ENCODE measurements at regions not wholly inside any gene's neighbourhood (a gene's known extent, or its start where the extent isn't known, plus 50 kb on each side); places are given as distances from the start of the nearest gene placed in this dataset.
"Not testable (repeated sequence)": the region's sequence is repeated elsewhere in the genome, so short reads cannot be mapped to it uniquely, and the experiment has no call there.

- DNase-seq (ENCODE audit: low spot score), result no peak
Measured at GRCh38 chr1:234957330-234958065, 171.1 kb downstream of the TOMM20 start.

- no peak for DNase-seq (ENCODE audit: low spot score)
Measured at GRCh38 chr1:234956821-234957329, 171.8 kb downstream of the TOMM20 start.

GRCh38 chr1:234955107-234955731 is 173.4 kb downstream of the TOMM20 start:
- no peak for DNase-seq (ENCODE audit: low spot score)

- no peak for DNase-seq (ENCODE audit: low spot score)
Measured at GRCh38 chr1:234954613-234955012, 174.0 kb downstream of the TOMM20 start.

GRCh38 chr1:234953655-234954405 is 174.8 kb downstream of the TOMM20 start:
- no peak for DNase-seq (ENCODE audit: low spot score)

- DNase-seq (ENCODE audit: low spot score), result no peak
Measured at GRCh38 chr1:234950598-234950997, 178.0 kb downstream of the TOMM20 start.

- not testable (repeated sequence) for DNase-seq (ENCODE audit: low spot score)
Measured at GRCh38 chr1:234949528-234949927, 179.1 kb downstream of the TOMM20 start.

- no peak for DNase-seq (ENCODE audit: low spot score)
Measured at GRCh38 chr1:234944439-234945344, 183.9 kb downstream of the TOMM20 start.

GRCh38 chr1:234943836-234944402 is 184.7 kb downstream of the TOMM20 start:
- no peak for DNase-seq (ENCODE audit: low spot score)

- DNase-seq (ENCODE audit: low spot score), result no peak
Measured at GRCh38 chr1:234942879-234943506, 185.6 kb downstream of the TOMM20 start.

- DNase-seq (ENCODE audit: low spot score), result no peak
Measured at GRCh38 chr1:234942012-234942332, 186.7 kb downstream of the TOMM20 start.

GRCh38 chr1:234941321-234942011 is 187.2 kb downstream of the TOMM20 start:
- no peak for DNase-seq (ENCODE audit: low spot score)

- DNase-seq (ENCODE audit: low spot score), result no peak
Measured at GRCh38 chr1:234940841-234941240, 187.8 kb downstream of the TOMM20 start.

- DNase-seq (ENCODE audit: low spot score), result no peak
Measured at GRCh38 chr1:234938924-234939323, 189.7 kb downstream of the TOMM20 start.

GRCh38 chr1:234938135-234938534 is 190.5 kb downstream of the TOMM20 start:
- DNase-seq (ENCODE audit: low spot score), result no peak

GRCh38 chr1:234936612-234937389 is 191.8 kb downstream of the TOMM20 start:
- DNase-seq (ENCODE audit: low spot score), result no peak

- DNase-seq (ENCODE audit: low spot score), result no peak
Measured at GRCh38 chr1:234934611-234935033, 194.0 kb downstream of the TOMM20 start.

- no peak for DNase-seq (ENCODE audit: low spot score)
Measured at GRCh38 chr1:234933475-234933874, 195.2 kb downstream of the TOMM20 start.

Data from kidney capillary endothelial cell (primary cell).